NT2/D1 (cell line): ENCODE measurements at regions not wholly inside any gene's neighbourhood (a gene's known extent, or its start where the extent isn't known, plus 50 kb on each side); places are given as distances from the start of the nearest gene placed in this dataset.

ENCODE experiments used
- DNase-seq: peaks from one replicate; pipeline ENCODE4 v3.0.0-alpha.2; 2011; ENCODE audit warnings: low read depth, low spot score
- H3K27me3 ChIP-seq: 2 replicates; pipeline ENCODE4 v1.6.0; 2011; ENCODE audit warnings: mild to moderate bottlenecking; ENCODE audit not compliant: insufficient read length, insufficient read depth
- H3K36me3 ChIP-seq: 2 replicates; pipeline ENCODE4 v1.6.1; 2011; ENCODE audit warnings: mild to moderate bottlenecking, low read length, mixed read lengths; ENCODE audit not compliant: insufficient read depth, insufficient read length
- H3K4me1 ChIP-seq: 2 replicates; pipeline ENCODE4 v1.5.1; 2011; ENCODE audit not compliant: insufficient read depth, insufficient read length
- H3K4me3 ChIP-seq: 2 replicates; pipeline ENCODE4 v1.5.1; 2011; ENCODE audit warnings: low read depth; ENCODE audit not compliant: insufficient read length
- H3K9ac ChIP-seq: 2 replicates; pipeline ENCODE4 v1.6.0; 2011; ENCODE audit warnings: low read depth; ENCODE audit not compliant: insufficient read length
- H3K9me3 ChIP-seq: 2 replicates; pipeline ENCODE4 v1.5.1; 2011; ENCODE audit warnings: mild to moderate bottlenecking, low read length; ENCODE audit not compliant: insufficient read depth
- SUZ12 ChIP-seq: IDR thresholded peaks from 2 replicates; pipeline ENCODE4 v1.6.1; 2011; ENCODE audit not compliant: insufficient read length, insufficient read depth; ENCODE audit errors: extremely low read depth
- YY1 ChIP-seq: IDR thresholded peaks from 2 replicates; pipeline ENCODE4 v1.6.1; 2011; ENCODE audit not compliant: insufficient read length, insufficient read depth
- ZNF274 ChIP-seq: IDR thresholded peaks from 2 replicates; pipeline ENCODE4 v1.6.1; 2011; ENCODE audit warnings: mild to moderate bottlenecking, low read depth, low read length

GRCh38 chr2:34827398-34827797 is 1228.3 kb upstream of the FAM98A start:
- no peak for DNase-seq
- H3K9me3 ChIP-seq = no peaks in the 10 kb centered on the region
- TF ChIP-seq SUZ12 = no peak
- TF ChIP-seq YY1 = no peak
- no peak for TF ChIP-seq ZNF274

GRCh38 chr2:34825686-34826085 is 1226.6 kb upstream of the FAM98A start:
- Histone ChIP-seq H3K27me3 (no peaks in the 10 kb centered on the region), H3K4me1 (no peaks in the 10 kb centered on the region), H3K36me3 (no peaks in the 10 kb centered on the region), H3K4me3 (no peak overlapping the region), H3K9me3 (no peaks in the 10 kb centered on the region), H3K9ac (no peak overlapping the region)
- no peak for DNase-seq
- no peak for TF ChIP-seq YY1
- no peak for TF ChIP-seq SUZ12
- no peak for TF ChIP-seq ZNF274

More at GRCh38 chr2:34827398-34827797, 1228.3 kb upstream of the FAM98A start:
- Histone ChIP-seq H3K4me1 (peaks cover 3% of the 10 kb centered on the region), H3K36me3 (no peaks in the 10 kb centered on the region), H3K4me3 (no peak overlapping the region), H3K27me3 (no peaks in the 10 kb centered on the region), H3K9ac (no peak overlapping the region)

GRCh38 chr2:34822616-34823015 is 1223.5 kb upstream of the FAM98A start:
- Histone ChIP-seq H3K36me3 (no peaks in the 10 kb centered on the region), H3K9me3 (no peaks in the 10 kb centered on the region), H3K4me1 (no peaks in the 10 kb centered on the region), H3K9ac (no peak overlapping the region), H3K27me3 (no peaks in the 10 kb centered on the region), H3K4me3 (no peak overlapping the region)
- DNase-seq = no peak
- TF ChIP-seq YY1 (no peak), ZNF274 (no peak), SUZ12 (no peak)

- no peaks in the 10 kb centered on the region for H3K27me3 ChIP-seq
- DNase-seq = no peak
- TF ChIP-seq ZNF274 (no peak), SUZ12 (no peak), YY1 (no peak)
Observed at GRCh38 chr2:34815052-34815741, 1216.1 kb upstream of the FAM98A start.

GRCh38 chr2:34810456-34810855 is 1211.4 kb upstream of the FAM98A start:
- no peaks in the 10 kb centered on the region for H3K4me1 ChIP-seq
- no peak overlapping the region for H3K9ac ChIP-seq
- TF ChIP-seq YY1 (no peak), SUZ12 (no peak), ZNF274 (no peak)
- H3K36me3 ChIP-seq = no peaks in the 10 kb centered on the region
- no peak overlapping the region for H3K4me3 ChIP-seq
- H3K27me3 ChIP-seq = no peaks in the 10 kb centered on the region
- DNase-seq = no peak
- no peaks in the 10 kb centered on the region for H3K9me3 ChIP-seq

More at GRCh38 chr2:34815052-34815741, 1216.1 kb upstream of the FAM98A start:
- Histone ChIP-seq H3K4me3 (no peak overlapping the region), H3K9ac (no peak overlapping the region), H3K9me3 (no peaks in the 10 kb centered on the region), H3K36me3 (no peaks in the 10 kb centered on the region), H3K4me1 (no peaks in the 10 kb centered on the region)

- TF ChIP-seq ZNF274 = no peak
- TF ChIP-seq YY1 = no peak
- no peak for TF ChIP-seq SUZ12
- Histone ChIP-seq H3K36me3 (no peaks in the 10 kb centered on the region), H3K4me1 (no peaks in the 10 kb centered on the region), H3K9ac (no peak overlapping the region), H3K9me3 (no peaks in the 10 kb centered on the region), H3K4me3 (no peak overlapping the region), H3K27me3 (no peaks in the 10 kb centered on the region)
- DNase-seq = no peak
Observed at GRCh38 chr2:34808426-34808825, 1209.3 kb upstream of the FAM98A start.

GRCh38 chr2:34806891-34807290 is 1207.8 kb upstream of the FAM98A start:
- no peak for TF ChIP-seq YY1
- no peak for TF ChIP-seq SUZ12
- no peak for TF ChIP-seq ZNF274
- H3K4me1 ChIP-seq = no peaks in the 10 kb centered on the region
- H3K36me3 ChIP-seq = no peaks in the 10 kb centered on the region
- no peak for DNase-seq
- no peak overlapping the region for H3K9ac ChIP-seq
- no peak overlapping the region for H3K4me3 ChIP-seq
- no peaks in the 10 kb centered on the region for H3K27me3 ChIP-seq
- no peaks in the 10 kb centered on the region for H3K9me3 ChIP-seq

- TF ChIP-seq SUZ12 (no peak), ZNF274 (no peak), YY1 (no peak)
- no peak for DNase-seq
- Histone ChIP-seq H3K4me1 (no peaks in the 10 kb centered on the region), H3K27me3 (no peaks in the 10 kb centered on the region), H3K4me3 (no peak overlapping the region), H3K9me3 (no peaks in the 10 kb centered on the region), H3K9ac (no peak overlapping the region), H3K36me3 (no peaks in the 10 kb centered on the region)
Observed at GRCh38 chr2:34806396-34806795, 1207.3 kb upstream of the FAM98A start.
